RPMI7951 (cell line): ENCODE measurements at regions not wholly inside any gene's neighbourhood (a gene's known extent, or its start where the extent isn't known, plus 50 kb on each side); places are given as distances from the start of the nearest gene placed in this dataset.

ENCODE experiments used
- DNase-seq: peaks from one replicate; pipeline ENCODE4 v3.0.0-alpha.2; 2012; ENCODE audit warnings: low read depth

- no peak for DNase-seq
Measured at GRCh38 chr6:1122083-1122482, 189.8 kb upstream of the FOXQ1 start.

- no peak for DNase-seq
Measured at GRCh38 chr6:1118287-1118647, 193.6 kb upstream of the FOXQ1 start.

GRCh38 chr6:1117530-1118286 lies 194.2 kb upstream of the FOXQ1 start:
- DNase-seq, result no peak

DNA sequence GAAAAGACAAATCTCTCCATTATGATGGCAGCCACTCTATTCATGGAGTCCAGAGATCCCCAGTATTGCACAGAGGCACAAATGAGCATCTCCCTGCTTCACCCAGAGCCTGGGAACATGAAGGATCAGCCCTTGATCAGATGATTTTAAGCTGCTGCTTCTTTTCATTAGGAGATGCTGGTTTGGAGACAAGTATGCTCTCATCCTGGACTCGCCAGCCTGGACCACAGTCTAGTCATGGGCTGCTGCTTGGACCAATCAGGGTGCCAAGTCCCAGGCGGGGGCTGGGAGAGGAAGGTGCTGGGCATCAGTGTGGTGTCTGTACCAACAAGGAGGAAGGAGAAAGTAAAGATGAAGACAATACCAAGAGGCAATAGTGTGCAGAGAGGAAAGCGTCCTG lies 195.7 kb upstream of the FOXQ1 start:
- DNase-seq, result no peak

DNA sequence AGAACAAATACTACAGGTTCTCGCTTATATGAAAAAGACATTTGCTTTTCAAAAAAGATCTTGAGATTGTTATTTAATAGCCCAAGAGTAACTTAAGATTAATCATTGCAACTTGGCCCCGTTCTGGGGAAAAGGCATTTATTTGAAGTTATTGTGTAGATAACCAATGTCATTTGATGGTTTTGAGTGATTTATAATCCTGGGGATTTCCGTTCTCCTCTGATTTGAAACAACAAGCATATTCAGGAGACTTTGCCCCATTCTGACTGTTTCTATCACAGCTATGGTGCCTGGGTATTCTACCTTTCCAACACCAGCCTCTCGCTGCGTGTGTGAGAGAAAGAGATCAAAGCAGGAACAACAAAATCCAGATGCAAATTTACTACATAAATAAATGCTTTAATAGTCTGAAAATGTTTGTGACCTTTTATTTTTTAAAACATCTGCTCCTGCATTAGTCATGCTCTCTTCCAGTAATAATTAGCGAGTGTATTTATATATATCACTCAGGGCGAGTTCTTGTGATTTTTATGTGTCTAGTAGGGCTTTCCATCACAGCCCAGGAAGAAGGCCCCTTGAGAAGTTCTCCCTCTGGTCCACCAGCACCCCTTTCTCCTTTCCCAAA lies 197.9 kb upstream of the FOXQ1 start:
- DNase-seq, result no peak

DNA sequence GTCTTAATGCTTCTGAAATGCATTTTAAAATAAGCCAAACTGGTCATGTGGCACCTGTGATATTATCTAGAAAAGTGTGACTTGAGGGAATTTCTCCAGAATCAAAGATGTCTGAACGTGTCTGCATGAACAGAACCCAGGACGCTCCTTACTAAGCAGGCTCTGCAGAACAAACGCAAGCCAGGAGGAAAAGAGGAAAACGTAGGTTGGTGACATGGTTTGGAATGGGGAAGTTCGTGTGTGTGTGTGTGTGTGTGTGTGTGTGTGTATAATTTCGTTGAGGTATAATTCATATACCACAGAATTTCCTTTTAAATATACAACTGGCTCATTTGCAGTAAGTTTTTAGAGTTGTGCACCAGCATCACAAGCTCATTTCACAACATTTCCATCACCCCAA lies 200.5 kb upstream of the FOXQ1 start:
- DNase-seq, result no peak

DNA sequence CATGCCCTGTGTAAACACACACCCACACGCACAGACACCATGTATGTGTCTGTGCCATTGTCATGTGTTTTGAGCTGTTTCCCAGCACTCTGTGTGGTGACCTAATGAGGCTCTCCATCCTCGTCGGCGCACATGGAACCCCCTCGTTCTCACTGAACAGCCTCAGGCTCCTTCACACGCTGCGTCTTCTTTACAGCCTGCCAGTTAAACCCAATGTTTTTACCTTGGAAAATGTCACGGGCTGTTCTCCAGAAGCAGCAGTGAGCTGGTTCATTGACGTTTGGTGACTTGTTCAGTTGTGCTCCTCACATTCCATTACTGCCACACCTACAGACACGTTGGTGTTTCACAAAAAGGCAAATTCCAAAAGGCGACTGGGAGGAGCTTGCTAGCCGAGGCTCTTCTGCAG lies 201.0 kb upstream of the FOXQ1 start:
- no peak for DNase-seq

DNA sequence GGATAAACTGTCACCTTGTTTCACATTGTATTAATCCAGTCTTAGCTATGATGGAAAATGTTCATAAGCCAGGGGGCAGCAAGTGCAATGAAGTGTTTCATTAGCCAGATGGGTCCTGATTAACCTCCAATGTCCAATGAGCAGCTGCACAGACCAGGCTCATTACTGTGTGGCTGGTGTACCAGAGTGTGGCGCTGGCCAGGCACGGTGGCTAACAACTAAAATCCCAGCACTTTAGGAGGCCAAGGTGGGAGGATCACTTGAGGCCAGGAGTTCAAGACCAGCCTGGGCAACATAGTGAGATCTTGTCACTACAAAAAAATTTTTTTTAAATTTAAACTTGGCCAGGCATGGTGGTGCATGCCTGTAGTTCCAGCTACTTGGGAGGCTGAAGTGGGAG lies 201.7 kb upstream of the FOXQ1 start:
- DNase-seq, result peak; percentile 34

DNA sequence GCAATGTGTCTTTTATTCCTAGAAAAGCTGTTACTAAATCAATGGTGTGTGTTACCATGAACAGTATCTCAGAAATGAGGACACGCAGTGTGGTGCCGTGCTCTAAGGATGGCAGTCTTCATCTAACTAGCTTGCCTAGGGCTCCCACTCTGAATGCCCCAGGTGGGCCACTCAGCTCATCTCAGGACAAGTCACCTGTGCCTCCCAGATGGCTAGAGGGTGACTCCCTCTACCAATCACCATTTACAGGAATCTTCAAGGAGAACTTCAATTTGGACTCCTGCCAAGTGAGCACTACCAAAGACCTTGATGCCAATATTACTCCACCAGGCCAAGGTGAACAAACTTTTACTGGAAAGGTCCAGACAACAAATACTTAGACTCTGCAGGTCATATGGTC lies 202.8 kb upstream of the FOXQ1 start:
- no peak for DNase-seq

GRCh38 chr6:1108198-1108597 lies 203.7 kb upstream of the FOXQ1 start:
- DNase-seq, result no peak

DNA sequence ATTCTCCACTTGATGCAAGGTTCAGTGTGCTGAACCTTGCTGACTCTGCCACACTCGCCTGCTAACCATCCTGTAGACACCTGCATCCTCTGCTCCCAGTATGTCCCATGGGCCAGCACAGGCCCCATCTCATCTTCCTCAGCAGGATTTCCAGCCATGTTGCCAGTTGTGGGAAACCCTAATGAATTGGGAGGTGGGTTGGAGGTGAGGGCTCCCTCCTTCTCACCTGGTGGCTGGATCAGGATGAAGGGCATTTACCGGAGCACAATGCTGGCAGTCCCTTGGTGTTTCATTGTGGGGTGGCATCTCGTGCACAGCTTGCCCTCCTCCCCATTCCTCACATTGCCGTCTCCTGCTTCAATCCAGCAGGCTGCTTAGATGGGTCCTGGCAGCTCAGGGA lies 204.3 kb upstream of the FOXQ1 start:
- DNase-seq, result no peak

- no peak for DNase-seq
Measured at GRCh38 chr6:1105833-1106400, 206.0 kb upstream of the FOXQ1 start.

- no peak for DNase-seq
Measured at GRCh38 chr6:1104988-1105670, 206.8 kb upstream of the FOXQ1 start.

- DNase-seq, result no peak
Measured at GRCh38 chr6:1103945-1104623, 207.8 kb upstream of the FOXQ1 start.

GRCh38 chr6:1103021-1103420 lies 208.9 kb upstream of the FOXQ1 start:
- DNase-seq, result no peak

GRCh38 chr6:1100269-1100668 lies 211.6 kb upstream of the FOXQ1 start:
- no peak for DNase-seq

DNA sequence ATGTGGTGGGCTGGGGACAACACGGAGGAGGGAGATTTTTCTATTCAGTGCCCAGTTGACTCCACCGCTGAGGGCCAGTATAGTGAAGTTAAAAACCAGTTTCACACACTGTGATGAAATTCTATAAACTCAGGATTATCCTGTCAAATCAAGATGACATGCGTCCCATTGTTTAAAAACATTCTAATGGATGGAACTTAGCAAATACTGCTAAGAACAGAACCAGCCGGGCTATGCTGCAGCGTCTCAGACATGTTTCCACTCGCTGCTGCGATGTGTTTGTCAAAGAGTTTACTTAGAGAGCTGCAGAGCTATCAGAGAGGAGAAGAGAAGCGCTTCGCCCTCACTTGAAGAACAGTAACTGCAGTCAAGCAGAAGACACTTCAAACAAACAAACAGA lies 212.6 kb upstream of the FOXQ1 start:
- no peak for DNase-seq

DNA sequence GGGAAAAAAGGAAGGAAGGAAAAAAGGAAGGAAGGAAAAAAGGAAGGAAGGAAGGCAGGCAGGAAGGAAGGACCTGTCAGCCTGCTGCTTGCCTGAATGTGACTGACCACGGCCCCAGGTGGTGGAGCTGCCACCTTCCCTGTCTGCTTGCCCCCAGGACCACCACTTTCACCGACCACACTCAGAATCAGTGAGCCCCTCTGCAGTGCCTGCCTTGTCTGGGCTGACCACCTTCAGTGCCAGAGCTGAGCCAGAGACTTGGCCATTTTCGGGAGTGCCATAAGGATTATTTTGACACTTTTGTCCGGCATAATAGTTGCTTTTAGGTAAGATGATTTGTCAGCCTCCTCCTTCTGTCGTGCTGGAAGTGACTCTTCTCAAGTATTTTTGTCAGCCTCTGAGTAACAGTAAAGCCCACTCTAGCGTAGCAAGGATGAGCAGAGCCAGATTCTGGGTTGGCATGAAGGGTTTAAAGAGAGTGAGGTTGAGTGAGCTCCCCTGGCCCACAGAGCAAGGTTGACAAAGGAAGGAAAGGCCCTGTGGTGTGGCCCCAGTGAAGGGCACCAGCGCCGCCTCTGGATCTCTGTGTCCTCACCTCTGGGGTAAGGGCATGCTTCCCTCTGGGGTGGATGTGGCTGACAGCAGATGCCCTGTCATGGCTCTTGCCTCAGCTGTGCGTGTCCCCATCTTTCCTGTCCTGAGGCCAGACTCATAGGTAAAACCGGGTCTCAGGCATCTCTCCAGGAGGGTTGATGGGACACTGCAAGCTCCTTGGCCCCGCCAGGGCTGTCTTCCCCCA lies 214.7 kb upstream of the FOXQ1 start:
- DNase-seq, result no peak

DNA sequence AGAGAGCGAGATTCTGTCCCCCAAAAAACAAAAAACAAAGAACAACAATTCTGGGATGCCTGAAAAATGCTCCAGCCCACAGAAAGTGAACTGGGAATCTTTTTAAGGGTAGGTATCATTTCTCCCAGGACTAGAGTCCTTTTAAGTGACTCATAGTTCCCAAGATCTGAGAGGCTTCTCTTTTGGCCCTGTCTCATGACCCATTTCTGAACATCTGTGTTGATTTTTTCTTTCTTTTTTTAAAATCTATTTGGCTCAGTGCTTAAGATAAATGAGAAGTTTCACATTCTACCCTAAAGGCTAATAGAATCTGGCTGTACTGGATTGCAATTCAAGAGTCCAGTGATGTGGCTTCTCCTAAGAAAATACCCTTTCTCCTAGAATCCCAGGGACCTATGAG lies 217.6 kb upstream of the FOXQ1 start:
- DNase-seq, result peak; percentile 66

DNA sequence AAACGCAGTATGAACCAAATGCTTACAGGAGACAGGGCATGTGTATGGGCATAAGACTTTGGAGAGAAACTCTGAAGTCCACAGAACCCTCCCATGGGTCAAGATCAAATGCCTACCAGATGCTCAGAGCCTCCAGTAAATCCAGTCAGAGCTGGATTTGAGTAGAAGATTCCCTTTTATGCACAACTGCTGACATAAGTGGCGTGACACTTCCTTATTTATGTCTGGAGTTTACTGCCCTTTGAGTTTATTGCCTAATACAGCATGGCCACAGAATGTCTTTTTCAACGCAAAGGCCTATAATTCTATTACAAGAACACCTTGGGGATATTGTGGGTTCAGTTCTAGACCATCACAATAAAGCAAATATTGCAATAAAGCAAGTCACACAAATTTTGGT lies 220.0 kb upstream of the FOXQ1 start:
- no peak for DNase-seq

DNA sequence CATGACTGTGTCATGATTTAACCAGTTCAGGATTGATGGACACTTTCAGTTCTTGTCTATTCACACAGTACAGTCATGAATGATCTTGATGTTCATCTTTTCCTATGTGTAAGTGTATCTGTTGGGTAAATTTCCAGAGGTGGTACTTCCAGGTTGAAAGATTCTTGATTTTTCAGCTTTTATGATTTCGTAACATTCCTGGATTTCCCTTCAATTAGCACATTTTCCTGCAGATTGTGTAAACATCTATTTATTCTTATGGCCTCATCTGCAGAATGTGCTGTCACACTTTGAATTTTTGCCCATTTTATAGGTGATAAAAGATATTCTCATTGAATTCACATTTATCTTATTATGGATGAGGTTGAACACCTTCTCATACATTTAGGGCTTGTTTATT lies 222.0 kb upstream of the FOXQ1 start:
- no peak for DNase-seq
